GM19438 (cell line): ENCODE measurements at regions not wholly inside any gene's neighbourhood (a gene's known extent, or its start where the extent isn't known, plus 50 kb on each side); places are given as distances from the start of the nearest gene placed in this dataset.

ENCODE experiments used
- ATAC-seq: cut with Tn5 transposase; IDR thresholded peaks from one replicate; pipeline ENCODE4 v1.9.1; 2021; ENCODE audit warnings: low read depth; ENCODE audit not compliant: unreplicated experiment

DNA sequence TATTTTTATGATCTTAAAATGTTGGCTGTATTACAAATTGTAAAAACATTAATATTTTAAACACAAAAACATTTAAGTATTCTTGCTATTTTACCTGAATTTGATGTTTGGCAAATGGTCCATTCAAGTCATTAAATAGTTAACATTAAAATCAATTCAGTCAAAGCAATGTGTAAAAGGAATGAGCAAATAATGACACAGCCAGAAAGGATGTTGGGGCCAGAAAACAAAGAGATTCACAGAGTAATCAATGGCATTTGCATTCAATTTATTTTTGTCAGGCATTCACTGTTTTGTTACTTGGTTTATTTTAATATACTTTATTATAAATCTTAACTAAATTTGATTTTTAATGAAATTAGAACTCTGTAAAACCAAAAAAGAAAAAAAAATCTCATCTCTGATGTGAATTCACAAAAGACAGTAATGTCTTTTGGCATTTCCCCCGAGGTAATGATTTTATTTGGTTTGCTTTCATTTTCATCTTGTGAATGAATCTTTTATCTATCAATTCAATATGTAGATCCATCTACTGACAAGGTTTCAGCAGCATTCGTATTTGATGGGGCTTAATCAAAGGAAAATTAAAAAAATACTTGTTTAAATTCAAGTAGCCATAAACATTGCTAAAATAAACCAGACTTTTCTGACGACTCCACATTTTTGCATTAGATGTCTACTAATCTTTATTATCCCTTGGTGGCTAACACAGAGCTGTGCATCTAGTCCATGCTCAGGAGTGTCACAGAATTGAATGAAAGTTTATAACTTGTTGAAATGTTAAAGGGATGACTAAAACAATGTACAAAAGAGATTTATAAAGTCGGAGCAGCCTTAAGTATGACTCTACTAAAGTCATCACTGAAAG is 866.7 kb upstream of the GJE1 start:
- no peak for ATAC-seq

DNA sequence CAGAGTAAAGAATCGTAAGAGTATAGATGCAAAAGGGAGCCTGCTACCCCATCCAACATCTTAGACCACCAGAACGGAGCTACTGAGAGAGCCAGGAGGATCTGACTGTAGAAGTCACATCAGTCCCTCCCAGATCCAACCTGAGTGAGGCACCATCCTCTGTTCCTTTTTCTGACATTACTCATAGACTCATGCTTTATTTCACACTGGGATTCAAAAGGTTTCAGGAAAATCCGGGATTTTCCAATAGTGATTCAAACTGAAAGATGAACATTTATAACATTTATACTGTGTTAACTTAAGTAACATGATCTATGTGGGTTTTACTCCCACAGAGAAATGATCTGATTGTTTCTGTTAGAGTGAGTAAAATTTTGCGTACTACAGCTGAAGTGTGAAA is 868.6 kb upstream of the GJE1 start:
- ATAC-seq = no peak

DNA sequence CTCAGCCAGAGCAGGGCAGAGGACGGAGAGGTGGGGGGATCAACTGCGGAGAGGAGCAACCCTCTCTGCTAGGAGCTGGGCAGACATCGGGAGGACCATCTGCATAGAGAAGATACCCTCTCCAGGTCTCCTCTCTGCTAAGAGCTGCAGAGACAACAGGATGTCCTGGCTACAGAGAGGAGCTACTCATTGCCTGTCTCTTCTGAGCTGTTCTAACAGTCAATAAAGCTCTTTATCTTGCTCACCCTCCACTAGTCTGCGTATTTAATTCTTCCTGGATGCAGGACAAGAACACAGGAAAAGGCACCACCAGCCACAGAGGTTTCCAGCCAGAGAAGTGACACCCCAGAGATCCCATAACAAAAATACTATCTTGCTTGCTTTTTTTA is 871.1 kb upstream of the GJE1 start:
- ATAC-seq = no peak

DNA sequence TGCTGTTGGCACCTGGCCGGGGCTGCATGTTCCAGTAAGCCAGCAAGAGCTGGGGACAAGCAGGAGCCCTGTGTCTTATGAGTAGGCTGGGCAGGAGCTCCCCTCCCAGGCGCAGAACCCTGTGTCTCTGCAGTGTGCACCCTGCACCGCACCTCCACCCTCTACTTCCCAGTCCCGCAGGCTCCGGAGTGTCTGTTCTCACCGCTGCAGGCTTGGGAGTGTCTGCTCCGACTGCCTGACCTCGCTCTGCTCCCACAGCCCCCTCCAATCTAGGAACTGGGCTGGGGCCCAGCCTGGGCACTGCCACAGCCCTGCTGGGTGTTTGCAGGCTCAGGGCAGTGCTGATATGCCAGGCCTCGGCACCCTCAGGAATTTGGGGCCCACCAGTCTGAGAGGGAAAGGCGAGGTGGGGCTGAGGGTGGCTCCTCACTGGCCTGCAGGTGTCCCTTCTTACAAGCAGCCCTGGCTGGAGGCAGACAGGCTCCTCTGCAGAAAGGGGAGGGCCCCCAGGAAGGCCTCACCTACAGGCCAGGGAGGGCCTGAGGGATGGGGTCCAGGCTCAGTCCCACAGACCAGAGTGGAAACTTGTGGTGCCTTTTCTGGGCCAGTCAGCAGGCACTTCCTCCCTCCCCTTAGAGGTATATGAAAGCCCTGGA is 871.6 kb upstream of the GJE1 start:
- no peak for ATAC-seq

DNA sequence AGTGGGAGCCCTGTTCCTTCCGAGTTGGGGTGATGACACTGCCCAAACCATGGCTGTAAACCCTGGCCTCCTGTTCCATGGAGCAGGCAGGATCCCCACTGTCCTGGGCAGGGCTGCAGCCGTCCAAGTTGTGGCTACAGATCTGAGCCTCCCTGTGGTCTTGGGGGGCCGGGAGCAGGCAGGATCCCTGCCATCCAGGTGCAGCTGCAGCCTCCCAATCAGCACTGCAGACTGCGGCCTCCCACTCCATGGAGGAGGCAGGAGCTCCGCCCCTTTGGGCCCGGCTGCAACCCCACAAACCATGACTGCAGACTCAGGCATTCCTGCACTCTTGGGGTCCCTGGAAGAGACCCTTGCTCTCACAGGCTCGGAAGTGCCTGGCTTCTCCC is 872.1 kb upstream of the GJE1 start:
- no peak for ATAC-seq

DNA sequence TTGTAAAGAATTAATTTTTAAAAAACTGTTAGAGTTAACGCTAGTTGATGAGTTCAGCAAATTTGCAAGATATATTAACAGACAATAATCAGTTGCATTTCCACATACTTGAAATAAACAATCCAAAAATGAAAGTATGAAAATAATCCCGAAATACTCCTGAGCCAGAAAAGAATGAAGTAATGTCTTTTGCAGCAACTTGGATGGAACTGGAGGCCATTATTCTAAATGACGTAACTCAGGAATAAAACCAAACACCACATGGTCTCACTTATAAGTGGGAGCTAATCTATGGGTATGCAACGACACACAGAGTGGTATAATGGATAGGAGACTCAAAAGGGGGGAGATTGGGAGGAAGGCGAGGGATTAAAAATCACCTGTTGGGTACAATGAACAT is 872.9 kb upstream of the GJE1 start:
- no peak for ATAC-seq

DNA sequence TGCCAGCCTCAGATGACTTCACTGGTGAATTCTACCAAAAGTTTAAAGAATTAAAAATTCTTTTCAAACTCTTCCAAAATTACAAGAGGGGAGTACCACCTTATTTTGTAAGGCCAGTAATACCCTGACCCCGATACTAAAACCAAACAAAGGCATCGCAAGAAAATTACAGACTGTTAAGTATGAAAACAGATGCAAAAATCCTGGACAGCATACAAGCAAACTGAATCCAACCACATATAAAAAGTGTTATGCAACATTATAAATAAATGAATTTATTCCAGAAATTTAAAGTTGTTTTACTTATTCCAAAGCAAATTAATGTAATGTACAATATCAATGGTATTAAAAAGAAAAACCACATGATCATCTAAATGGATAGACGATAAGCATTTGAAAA is 873.6 kb upstream of the GJE1 start:
- no peak for ATAC-seq

DNA sequence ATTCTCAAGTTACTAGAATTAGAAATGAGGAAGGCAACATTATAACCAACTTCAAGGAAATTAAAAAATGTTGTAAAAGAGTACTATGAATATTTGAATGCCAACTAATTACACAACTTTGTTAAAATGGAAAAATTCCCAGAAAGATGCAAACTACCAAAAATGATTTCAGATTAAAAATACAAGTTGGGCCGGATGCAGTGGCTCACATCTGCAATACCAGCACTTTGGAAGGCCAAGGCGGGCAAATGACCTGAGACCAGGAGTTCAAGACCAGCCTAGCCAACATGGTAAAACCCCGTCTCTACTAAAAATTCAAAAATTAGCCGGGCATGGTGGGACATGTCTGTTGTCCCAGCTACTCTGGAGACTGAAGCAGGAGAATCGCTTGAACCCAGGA is 874.2 kb upstream of the GJE1 start:
- no peak for ATAC-seq

DNA sequence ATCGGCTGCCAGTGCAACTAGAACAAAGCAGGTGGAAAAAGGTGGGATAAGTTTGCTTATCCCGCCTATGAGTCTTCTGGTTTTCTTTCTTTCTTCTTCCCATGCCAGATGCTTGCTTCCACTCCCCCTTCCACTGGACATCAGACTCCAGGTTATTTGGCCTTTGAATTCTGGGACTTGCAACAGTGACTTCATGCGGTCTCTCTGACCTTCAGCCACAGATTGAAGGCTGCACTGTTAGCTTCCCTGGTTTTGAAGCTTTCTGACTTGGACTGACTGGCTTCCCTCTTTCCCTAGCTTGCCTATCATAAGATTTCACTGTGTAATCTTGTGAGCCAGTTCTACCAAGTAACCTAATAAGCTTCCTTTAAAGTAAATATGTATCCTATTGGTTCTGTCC is 878.4 kb upstream of the GJE1 start:
- no peak for ATAC-seq

DNA sequence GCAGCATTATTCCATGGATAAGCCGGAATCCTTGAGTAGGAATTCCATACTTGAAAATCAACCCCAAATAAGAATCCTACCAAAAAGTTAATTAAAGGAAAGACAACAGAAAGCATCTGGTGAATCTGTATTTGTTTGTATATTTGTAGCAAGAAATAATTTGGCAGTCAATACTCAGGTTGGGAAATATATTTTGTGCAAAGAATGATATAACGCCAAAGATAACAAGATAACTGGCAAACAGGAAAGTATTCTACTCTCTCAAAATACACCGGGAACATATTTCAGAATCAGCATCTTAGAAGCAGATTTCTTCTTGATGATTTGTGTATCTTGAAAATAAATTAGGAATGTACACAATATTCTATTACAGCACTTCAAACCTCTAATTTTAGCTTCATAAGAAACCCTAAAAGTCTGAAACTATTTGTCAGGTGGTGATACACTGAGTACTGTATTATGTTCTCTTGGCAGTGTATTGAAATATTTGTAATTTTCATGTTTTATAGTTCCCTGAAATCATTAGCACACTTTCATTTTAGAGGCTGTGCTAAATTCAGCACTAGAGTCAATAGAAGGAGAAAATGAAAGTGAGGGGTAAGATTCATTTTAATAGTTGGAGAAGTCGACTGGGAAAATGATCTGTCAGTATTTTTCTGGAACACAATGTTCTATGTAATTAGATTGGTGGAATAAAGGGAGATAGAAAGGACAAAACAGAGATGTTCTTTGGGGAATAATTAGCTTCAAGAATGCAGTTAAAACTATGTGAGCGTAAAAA is 879.7 kb upstream of the GJE1 start:
- ATAC-seq = no peak

DNA sequence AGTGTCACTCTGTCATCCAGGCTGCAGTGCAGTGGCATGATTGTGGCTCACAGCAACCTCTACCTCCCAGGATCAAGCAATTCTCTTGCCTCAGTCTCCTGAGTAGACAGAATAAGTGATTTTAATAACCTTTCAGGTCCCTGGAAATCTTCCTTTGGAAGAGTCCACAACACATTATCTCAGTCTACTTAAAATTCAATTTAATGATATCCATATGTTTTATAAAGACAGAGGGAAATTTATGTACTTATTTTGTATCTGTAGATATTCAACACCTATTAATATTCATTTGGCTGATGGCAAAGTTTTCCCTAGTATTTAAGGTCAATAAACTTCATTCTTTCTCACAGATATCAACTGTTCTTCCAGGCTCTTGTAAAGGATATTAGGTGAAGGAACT is 881.4 kb upstream of the GJE1 start:
- ATAC-seq = no peak

DNA sequence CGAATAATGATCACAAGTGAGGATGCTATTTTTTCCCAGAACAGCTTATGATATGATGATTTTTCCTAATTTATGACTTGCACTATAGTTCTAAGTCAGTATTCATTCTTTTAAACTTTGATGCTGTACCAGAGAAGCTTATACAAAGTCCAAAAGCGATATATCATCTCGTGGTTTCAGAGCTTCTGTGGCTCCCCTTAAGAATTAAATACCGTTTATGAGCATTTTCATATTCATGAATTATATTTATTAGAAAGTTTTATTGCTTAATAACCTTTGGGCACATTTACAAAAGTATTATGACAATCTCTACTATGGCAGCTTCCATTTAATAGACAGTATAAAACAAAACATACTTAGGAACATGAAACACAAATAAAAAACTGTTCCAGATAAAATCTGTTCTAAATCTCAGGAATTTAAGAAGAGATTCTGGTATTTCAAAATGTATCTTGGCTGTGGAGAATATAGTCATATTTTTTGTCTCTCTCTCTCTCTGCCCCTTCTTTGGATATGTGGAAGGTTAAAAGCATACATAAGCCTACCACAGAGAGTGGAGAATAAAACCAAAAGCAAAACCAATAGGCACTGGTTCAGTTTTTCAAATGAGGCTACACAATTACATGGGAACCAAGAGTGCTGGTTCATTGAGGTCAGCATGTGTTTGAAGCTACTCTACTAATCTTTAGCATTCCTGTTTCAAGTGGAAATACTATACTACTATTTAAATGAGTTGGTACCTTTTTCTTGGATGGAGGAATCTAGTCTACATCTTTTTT is 884.5 kb upstream of the GJE1 start:
- no peak for ATAC-seq

DNA sequence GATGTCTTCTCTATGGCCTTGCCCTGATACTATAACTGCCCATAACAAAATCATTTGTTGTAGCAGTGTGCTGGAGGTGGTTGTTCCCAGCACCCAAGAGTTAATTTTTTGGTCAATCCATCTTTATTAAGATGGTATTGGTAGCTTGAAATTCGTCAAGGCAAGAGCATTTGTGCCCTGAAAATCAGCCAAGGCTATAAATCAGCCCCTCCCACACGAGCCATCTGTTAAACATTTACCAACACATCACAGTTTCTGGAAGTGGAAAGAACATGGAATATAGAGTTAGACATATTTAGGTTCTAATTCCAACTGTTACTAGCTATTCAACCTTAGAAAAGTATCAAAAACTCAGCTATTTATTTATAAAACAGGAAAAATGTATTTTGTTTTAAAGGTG is 888.4 kb upstream of the GJE1 start:
- ATAC-seq = no peak

DNA sequence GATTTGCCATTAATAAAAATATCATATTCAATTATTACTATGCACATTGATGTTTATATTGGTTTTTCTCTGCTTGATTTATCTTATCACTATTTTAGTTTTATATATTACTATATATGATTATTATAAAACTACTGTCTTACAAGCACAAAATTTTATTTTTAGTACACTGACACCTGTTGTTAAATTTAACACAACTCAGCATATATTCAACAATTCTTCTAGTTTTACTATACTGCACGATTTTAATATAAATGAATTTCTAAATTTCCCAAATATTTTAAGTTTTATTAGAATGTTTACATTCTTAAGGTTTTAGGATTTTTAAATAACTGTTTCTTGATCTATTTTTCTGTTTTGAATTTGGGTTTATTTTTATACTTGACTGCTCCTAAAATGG is 889.8 kb upstream of the GJE1 start:
- no peak for ATAC-seq

DNA sequence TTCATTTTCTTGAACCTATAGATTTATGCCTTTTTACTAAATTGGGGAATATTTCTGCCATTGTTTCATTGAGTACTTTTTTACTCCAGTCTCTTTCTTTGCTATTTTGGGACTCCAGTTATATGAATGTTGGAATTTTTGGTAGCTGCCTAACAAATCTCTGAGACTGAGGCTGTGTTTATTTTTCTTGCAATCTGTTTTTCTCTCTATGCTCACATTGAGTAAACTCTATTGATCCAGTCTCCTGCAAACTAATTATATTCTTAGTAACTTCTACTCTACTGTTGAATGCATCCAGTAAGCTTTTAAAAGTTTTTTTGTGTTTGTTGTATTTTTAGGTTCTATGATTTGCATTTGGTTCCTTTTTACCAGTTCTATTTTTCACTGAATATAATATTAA is 903.4 kb upstream of the GJE1 start:
- ATAC-seq = no peak

DNA sequence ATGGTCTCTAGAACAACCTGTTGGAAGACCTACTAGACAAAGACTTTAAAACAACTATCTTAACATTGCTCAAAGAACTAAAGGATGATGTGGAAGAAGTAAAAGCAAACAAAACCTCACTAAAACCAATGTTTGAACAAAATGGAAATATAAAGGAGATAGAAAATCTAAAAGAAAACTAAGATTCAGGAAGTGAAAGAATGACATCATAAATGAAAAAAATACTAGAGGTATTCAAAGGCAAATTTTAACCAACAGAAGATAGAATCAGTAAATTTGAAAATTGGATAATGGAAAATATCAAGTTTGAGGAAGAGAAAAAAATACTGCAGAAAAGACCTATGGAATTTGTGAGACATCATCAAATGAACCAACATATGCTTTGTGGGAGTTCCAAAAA is 914.1 kb upstream of the GJE1 start:
- no peak for ATAC-seq

DNA sequence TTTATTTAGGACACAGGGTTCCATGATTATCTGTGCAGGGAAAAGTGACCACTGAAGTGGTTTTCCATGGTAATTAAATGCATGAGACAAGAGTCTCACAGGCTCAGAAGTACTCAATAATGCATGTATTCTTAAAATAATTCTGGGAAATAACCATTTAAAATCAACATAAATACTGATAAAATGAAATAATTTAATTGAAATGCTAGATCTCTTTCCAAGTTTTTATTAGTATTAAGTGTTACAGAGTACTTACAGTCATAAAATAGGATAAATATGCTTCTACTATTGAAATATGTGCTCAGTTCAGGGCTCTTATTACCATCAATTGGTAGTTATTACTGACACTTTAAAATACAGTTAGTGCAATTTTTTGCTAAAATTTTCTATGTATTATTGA is 916.0 kb upstream of the GJE1 start:
- ATAC-seq = no peak

DNA sequence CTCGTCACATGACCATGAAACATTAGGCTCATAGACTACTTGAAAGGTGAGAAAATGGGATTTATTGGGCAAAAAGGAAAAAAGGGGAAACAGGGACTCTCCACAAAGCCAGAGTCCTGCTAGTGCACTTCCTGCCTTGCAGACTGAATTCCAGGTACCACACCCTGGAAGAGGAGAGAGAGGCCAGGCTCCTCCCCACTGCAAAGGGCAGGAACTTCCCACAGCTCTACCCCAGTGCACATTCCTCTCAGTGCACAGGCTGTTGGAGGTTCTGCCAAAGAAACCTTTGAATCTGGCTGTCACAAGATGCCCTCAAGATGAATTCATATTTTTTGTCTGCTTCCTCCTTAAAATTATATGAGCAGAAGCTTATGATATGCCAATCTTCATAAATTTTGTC is 920.4 kb upstream of the GJE1 start:
- no peak for ATAC-seq

DNA sequence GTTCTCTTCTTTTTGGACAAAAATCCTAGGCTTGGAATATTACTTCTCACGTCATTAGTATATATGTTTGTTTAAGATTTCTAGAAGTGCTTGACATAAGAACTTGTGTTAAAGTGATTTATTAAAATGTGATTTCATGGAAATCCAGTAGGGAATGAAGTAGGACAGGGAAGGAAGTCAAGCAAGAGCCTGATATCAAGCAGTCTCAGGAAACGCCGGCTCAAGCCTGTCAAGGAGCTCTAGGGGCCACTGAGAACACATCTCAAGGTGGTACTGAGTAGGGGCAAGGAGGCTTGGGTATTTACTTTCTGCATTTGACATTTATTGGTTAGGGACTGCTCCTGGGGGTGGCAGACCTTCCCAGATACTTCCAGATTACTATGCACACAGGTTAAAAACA is 920.9 kb upstream of the GJE1 start:
- ATAC-seq = no peak

DNA sequence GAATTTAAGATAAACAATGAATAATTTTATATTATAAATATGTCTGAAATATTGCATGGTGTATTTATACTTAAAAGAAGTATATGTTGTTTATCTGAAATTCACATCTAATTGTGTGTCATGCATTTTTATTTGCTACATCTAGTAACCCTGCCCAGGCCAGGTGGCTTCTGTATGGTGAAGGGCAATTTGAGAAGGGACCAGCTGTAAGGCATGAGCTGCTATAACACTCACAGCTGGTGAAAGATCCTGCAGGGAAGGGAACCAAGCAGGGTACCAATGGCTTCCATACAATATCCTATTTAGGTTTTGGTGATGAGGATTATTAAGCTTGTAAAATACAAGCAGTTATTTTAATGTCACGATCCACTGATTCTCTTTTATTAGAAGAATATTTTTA is 921.8 kb upstream of the GJE1 start:
- no peak for ATAC-seq

DNA sequence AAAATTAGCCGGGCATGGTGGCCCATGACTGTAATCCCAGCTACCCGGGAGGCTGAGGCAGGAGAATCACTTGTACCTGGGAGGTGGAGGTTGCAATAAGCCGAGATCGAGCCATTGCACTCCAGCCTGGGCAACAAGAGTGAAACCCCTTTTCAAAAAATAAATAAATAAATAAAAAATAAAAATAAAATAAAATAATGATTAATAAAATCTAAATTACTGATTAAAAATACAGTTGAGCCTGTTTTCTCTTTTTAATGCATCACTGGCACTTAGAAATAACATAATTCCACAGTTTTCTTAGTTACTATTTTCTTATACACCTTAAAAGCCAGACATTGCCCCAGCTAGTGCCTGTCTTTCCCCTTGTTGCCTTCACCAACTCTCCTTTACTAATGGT is 922.8 kb upstream of the GJE1 start:
- ATAC-seq = no peak
